K562 (cell line): ENCODE measurements at regions not wholly inside any gene's neighbourhood (a gene's known extent, or its start where the extent isn't known, plus 50 kb on each side); places are given as distances from the start of the nearest gene placed in this dataset.
A peak's percentile ranks its signal among the peaks of the same experiment; 100 is the strongest.

Experiments used
- NFRKB ChIP-seq: fragments of 450-650 bp; IDR thresholded peaks from 2 replicates; pipeline ENCODE4 v1.6.1; 2016; ENCODE audit warnings: low read depth
- OTX1 ChIP-seq: fragments of 450-650 bp; formaldehyde crosslinking; IDR thresholded peaks from 2 replicates; pipeline ENCODE4 v1.4.0; 2022; ENCODE audit warnings: mild to moderate bottlenecking
- PATZ1 ChIP-seq: fragments of 250-450 bp; sonication (Bioruptor Pico); IDR thresholded peaks from 2 replicates; pipeline ENCODE4 v1.5.0; 2020; ENCODE audit warnings: mild to moderate bottlenecking, borderline replicate concordance
- POLR3G ChIP-seq: IDR thresholded peaks from 2 replicates; pipeline ENCODE4 v1.6.1; 2011; ENCODE audit not compliant: insufficient read length, insufficient replicate concordance; ENCODE audit errors: extremely low read depth
- RFX1 ChIP-seq: fragments of 450-650 bp; IDR thresholded peaks from 2 replicates; pipeline ENCODE4 v1.6.1; 2016; ENCODE audit warnings: mild to moderate bottlenecking, moderate library complexity
- RNF2 ChIP-seq: sonication (generic); IDR thresholded peaks from 2 replicates; pipeline ENCODE4 v1.6.1; 2016
- STAT5A ChIP-seq: IDR thresholded peaks from 2 replicates; pipeline ENCODE4 v1.6.1; 2012; ENCODE audit warnings: low read length, inconsistent platforms, borderline replicate concordance
- TAF7 ChIP-seq: fragments of 450-650 bp; IDR thresholded peaks from 2 replicates; pipeline ENCODE4 v1.6.1; 2016; ENCODE audit warnings: missing genetic modification characterization, missing compliant biosample characterization
- ZBTB11 ChIP-seq, 3 experiments: fragments of 200-800 bp in 1 of 3; fragments of 250-450 bp in 1 of 3; fragments of 450-650 bp in 1 of 3; sonication (Bioruptor Pico) in 1 of 3; sonication (Bioruptor generic) in 1 of 3; formaldehyde crosslinking in 1 of 3; IDR thresholded peaks; 2 replicates each; pipeline versions ENCODE4 v1.6.1 to v1.8.0; 2016 to 2022; ENCODE audit warnings: mild to moderate bottlenecking in 2 of 3, missing genetic modification characterization in 2 of 3, missing compliant biosample characterization in 1 of 3, moderate library complexity in 1 of 3
- ZBTB26 ChIP-seq: fragments of 450-650 bp; formaldehyde crosslinking; IDR thresholded peaks from 2 replicates; pipeline ENCODE4 v1.4.0; 2022; ENCODE audit warnings: missing genetic modification characterization
- ZBTB40 ChIP-seq, 2 experiments: fragments of 450-650 bp in 1 of 2; sonication (generic) in 1 of 2; formaldehyde crosslinking in 1 of 2; IDR thresholded peaks; 2 replicates each; pipeline versions ENCODE4 v1.7.1 to v1.9.0; 2016 to 2022; ENCODE audit warnings: inconsistent platforms in 1 of 2, mild to moderate bottlenecking in 1 of 2, missing genetic modification reagents in 1 of 2
- ZFX ChIP-seq: sonication (generic); formaldehyde crosslinking; IDR thresholded peaks from 2 replicates; pipeline ENCODE4 v1.8.0; 2022; ENCODE audit warnings: mild to moderate bottlenecking, missing genetic modification reagents, moderate library complexity
- ZNF707 ChIP-seq: fragments of 250-450 bp; sonication (Bioruptor Pico); conservative IDR thresholded peaks from 2 replicates; pipeline ENCODE4 v1.8.0; 2022; ENCODE audit warnings: inconsistent platforms, mild to moderate bottlenecking, moderate library complexity

- no peak for TF ChIP-seq PATZ1 (CRISPR knock-in tag)
- TF ChIP-seq ZBTB26 (CRISPR knock-in tag): no peak
- no peak for TF ChIP-seq TAF7 (tag)
- TF ChIP-seq RNF2: no peak
- TF ChIP-seq RFX1: no peak
- no peak for TF ChIP-seq POLR3G
- no peak for TF ChIP-seq OTX1 (CRISPR knock-in tag)
- 0 out of 6 replicates have a peak, but pooled peaks of 1 of the 3 experiments have one; percentile 3 for TF ChIP-seq ZBTB11 (CRISPR knock-in tag; IDR thresholded peaks at IDR 0.05)
- no peak for TF ChIP-seq STAT5A
- no peak for TF ChIP-seq ZNF707 (CRISPR knock-in tag)
- TF ChIP-seq NFRKB: no peak
- TF ChIP-seq ZFX (CRISPR knock-in tag): no peak
- TF ChIP-seq ZBTB40 (IDR thresholded peaks at IDR 0.05): no peak
- no peak for TF ChIP-seq ZBTB40 (CRISPR knock-in tag; IDR thresholded peaks at IDR 0.05)
These were observed 256.2 kb upstream of the NFE2L3 start (continued) for GRCh38 chr7:25895792-25896171.
